ENCODE measurements at regions not wholly inside any gene's neighbourhood (a gene's known extent, or its start where the extent isn't known, plus 50 kb on each side); places are given as distances from the start of the nearest gene placed in this dataset.

DNA sequence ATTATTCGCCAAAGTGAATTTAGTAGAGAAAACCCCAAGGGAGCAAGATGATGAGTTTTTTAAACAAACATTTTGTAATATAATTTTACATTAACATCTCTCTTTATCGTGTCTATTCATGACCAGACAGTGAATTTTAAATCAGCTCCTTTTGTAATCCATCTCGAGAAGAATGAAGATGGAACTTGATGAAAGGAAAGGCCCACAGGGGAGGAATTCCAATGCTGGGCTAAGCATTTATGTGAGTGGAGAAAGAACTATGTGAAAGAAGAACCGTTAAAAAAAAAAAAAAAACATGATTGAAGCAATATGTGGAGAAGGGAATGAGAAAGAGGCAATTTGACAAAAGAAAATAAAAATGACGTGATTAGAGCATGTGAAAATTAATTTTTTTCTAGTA lies 170.6 kb downstream of the KCTD12 start:
- no peak overlapping the region for H3K4me3 ChIP-seq (ENCODE audit: low read depth, poor library complexity, severe bottlenecking)
- intact Hi-C loops (cut with DNase I; ENCODE audit: low total_unique reads) = no loop called here
- DNase-seq (ENCODE audit: low spot score in 2 of 2) = no peak
- WGBS, 2 donors = 23 to 41% methylated on average over 5 of the region's 5 CpGs
- TF ChIP-seq, protein P1, sequence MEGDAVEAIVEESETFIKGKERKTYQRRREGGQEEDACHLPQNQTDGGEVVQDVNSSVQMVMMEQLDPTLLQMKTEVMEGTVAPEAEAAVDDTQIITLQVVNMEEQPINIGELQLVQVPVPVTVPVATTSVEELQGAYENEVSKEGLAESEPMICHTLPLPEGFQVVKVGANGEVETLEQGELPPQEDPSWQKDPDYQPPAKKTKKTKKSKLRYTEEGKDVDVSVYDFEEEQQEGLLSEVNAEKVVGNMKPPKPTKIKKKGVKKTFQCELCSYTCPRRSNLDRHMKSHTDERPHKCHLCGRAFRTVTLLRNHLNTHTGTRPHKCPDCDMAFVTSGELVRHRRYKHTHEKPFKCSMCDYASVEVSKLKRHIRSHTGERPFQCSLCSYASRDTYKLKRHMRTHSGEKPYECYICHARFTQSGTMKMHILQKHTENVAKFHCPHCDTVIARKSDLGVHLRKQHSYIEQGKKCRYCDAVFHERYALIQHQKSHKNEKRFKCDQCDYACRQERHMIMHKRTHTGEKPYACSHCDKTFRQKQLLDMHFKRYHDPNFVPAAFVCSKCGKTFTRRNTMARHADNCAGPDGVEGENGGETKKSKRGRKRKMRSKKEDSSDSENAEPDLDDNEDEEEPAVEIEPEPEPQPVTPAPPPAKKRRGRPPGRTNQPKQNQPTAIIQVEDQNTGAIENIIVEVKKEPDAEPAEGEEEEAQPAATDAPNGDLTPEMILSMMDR (IDR thresholded peaks at IDR 0.05) = no peak
- no peak for TF ChIP-seq POLR2A (IDR thresholded peaks at IDR 0.05)

DNA sequence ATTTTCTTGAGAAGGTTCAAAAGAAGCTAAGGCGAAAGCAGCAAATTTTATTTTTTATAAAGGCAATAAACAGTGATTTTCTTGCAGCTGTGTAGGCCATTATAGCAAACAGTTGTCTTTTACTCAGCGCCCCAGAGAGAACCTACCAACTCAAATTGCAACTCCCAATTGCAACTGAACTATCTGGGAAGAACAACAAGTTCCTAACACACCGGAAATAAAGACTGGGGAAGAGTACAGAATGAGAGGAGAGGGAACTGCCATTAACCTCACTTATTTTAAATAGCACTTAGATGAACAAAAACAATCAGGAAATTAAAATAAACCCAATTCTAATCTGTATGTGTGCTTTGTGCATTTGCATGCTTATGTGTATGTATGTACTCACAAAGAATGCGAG lies 171.1 kb downstream of the KCTD12 start:
- intact Hi-C loops (cut with DNase I; ENCODE audit: low total_unique reads) = no loop called here
- TF ChIP-seq, protein P1 (IDR thresholded peaks at IDR 0.05) = no peak
- TF ChIP-seq POLR2A (IDR thresholded peaks at IDR 0.05) = no peak
- H3K4me3 ChIP-seq (ENCODE audit: low read depth, poor library complexity, severe bottlenecking) = no peak overlapping the region
- WGBS, 2 donors = 80 to 87% methylated on average over 4 of the region's 4 CpGs
- DNase-seq (ENCODE audit: low spot score in 2 of 2) = no peak

DNA sequence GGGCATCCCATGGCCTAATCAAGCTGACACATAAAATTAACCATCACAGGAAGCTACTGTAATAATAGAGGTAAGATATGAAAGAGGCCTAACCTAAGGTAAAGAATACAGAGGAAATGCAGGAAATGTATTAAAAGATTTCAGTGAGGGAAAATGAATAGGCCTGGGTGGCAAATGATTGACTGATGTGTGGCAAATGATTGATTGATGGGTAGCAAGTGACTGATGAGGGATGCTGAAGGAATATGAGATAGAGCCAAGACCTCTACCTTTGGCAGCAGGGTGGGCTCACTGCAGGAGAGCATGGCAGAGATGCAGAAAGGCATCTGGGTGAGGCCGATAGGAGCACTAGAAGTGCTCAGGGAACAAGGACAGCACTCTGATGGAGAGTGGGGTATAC lies 172.9 kb downstream of the KCTD12 start:
- intact Hi-C loops (cut with DNase I; ENCODE audit: low total_unique reads) = no loop called here
- H3K4me3 ChIP-seq (ENCODE audit: low read depth, poor library complexity, severe bottlenecking) = no peak overlapping the region
- TF ChIP-seq, protein P1 (IDR thresholded peaks at IDR 0.05) = no peak
- no peak for TF ChIP-seq POLR2A (IDR thresholded peaks at IDR 0.05)
- no peak for DNase-seq (ENCODE audit: low spot score in 2 of 2)
- 88 to 100% methylated on average over 1 of the region's 1 CpG for WGBS, 2 donors

DNA sequence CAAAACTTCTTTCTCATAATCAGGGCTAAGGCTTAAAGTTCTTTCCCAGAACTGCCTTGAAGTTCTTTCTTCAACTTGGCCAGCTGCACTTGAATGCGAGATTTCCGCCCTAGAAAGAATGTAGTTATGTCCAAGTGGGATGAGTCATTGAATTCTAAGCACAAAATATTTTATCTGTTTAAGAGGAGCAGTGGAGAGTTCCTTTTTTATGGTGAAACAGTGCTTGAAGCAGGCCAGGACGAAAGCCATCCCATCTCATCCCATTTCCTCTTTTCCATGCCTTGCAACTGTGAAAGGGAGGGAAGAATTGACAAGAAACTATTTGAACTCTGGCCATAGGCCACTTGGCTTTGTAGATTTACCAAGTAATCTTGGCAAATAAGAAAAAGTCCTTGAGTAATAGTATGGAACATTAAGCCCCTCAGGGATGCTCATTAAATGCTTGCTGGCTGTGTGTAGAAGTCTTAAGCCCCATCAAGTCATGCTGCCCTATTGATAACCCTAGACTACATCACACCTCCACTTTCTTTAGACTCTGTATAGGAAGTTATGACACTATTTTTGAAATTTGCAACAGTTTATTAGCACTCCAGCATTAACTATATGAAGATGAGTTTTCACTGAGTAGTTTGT lies 174.5 kb downstream of the KCTD12 start:
- DNase-seq (ENCODE audit: low spot score in 2 of 2) = peak in 1 of 2 donors; percentile 67
- WGBS, 2 donors = 8 to 11% methylated on average over 3 of the region's 3 CpGs
- TF ChIP-seq, protein P1 (IDR thresholded peaks at IDR 0.05) = no peak
- TF ChIP-seq POLR2A (IDR thresholded peaks at IDR 0.05) = no peak
- H3K4me3 ChIP-seq (ENCODE audit: low read depth, poor library complexity, severe bottlenecking) = no peak overlapping the region
- intact Hi-C loops (cut with DNase I; ENCODE audit: low total_unique reads) = no loop called here

DNA sequence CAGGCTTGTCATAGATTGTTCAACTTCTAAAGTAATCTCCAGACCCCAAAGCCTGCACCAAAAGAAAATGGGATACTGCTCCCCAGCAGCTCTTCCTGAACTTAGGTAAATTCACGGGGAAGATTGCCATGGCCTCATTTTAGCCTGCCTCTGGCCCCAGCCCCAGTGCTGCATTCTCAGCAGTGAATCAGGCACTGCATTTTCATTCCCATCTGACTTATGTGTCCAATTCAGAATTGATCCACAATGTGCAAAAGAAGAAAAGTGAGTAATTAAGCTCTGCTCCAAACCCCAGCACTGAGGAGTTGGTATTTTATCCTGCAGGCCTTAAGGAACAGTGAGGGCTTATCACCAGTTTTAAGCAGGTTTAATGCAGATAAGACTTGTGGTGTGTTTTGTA lies 176.4 kb downstream of the KCTD12 start:
- DNase-seq (ENCODE audit: low spot score in 2 of 2) = no peak
- intact Hi-C loops (cut with DNase I; ENCODE audit: low total_unique reads) = no loop called here
- H3K4me3 ChIP-seq (ENCODE audit: low read depth, poor library complexity, severe bottlenecking) = no peak overlapping the region
- 65 to 79% methylated on average over 1 of the region's 1 CpG for WGBS, 2 donors
- TF ChIP-seq POLR2A (IDR thresholded peaks at IDR 0.05) = no peak
- TF ChIP-seq, protein P1 (IDR thresholded peaks at IDR 0.05) = no peak

DNA sequence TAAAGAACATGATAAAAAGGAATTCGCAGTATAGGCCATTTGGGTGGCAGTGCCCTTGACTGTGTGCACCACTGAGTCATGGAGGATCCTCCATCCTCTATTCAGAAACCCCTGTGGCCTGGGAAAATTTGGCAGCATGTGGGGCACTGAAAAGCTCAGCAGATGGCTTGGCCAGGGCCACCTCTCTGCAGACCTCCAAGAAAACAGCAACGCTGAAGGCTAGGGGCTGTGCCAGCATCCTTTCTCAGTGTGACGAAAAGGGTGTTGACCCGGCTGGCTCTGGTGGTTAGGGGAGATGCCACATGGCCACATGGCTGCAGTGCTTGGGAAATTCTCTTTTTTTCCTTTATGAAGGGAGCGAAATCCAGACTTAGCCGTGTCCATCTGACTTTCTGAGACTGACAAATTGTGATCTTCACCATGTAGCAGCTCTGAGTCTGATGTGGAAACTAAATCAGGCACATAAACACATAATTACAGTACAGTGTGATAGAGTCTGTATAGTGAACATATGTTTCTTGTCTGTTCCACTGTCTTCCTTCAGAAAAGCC lies 178.0 kb downstream of the KCTD12 start:
- TF ChIP-seq, protein P1 (IDR thresholded peaks at IDR 0.05) = no peak
- no peak for TF ChIP-seq POLR2A (IDR thresholded peaks at IDR 0.05)
- DNase-seq (ENCODE audit: low spot score in 2 of 2) = no peak

More for the DNA sequence above, 178.0 kb downstream of the KCTD12 start:
- no peak overlapping the region for H3K4me3 ChIP-seq (ENCODE audit: low read depth, poor library complexity, severe bottlenecking)
- 70 to 81% methylated on average over 6 of the region's 6 CpGs for WGBS, 2 donors
- intact Hi-C loops (cut with DNase I; ENCODE audit: low total_unique reads) = no loop called here
